DMS 273 treated with DMSO at 0.1 percent for 48 hours (cell line): ENCODE measurements at regions not wholly inside any gene's neighbourhood (a gene's known extent, or its start where the extent isn't known, plus 50 kb on each side); places are given as distances from the start of the nearest gene placed in this dataset.

Source experiments
- DNase-seq: peaks from one replicate; lab custom pipeline; 2025; lab: John Stamatoyannopoulos, UW

DNA sequence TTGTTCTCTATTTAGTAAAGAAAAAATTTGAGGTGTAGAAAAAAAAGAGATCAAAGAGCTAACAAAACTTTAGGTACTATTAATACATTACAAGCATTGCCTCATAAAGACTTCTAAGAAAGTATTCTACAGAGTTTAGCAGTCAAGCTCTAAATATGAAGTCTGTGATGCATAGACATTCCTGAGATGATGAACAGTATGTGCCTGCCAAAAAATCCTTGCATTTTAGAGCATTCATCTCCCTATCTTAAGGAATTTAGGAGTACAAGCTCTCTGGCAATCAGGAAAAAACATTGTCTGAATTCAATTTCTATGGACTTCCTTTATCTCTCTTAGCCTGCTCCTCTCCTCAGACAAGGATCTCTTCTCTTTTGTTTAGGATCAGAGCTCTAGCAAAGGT, 202.6 kb upstream of the LRFN5 start:
- no peak for DNase-seq

DNA sequence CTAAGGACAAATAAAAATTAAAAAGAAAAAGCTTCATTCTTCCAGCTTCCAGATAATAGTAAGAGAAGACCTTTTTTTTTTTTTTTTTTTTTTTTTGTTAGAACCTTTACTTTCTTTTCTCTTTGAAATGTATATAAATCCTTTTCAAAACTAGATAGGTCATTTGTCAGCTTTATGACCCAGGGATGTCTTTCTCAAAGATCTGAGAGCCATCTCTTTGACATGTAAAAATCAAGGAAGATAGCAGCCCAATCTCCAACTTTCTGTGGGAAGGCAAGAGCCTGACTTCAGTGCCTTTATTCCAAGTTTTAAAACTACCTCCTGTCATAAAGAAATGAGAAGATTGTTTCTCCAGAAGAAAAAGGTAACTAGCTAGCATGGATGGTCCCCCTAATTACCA, 203.3 kb upstream of the LRFN5 start:
- no peak for DNase-seq

GRCh38 chr14:41397926-41398325, 208.8 kb upstream of the LRFN5 start:
- DNase-seq: no peak

GRCh38 chr14:41393512-41393911, 213.2 kb upstream of the LRFN5 start:
- no peak for DNase-seq

GRCh38 chr14:41392226-41392625, 214.4 kb upstream of the LRFN5 start:
- no peak for DNase-seq

GRCh38 chr14:41389355-41389754, 217.3 kb upstream of the LRFN5 start:
- no peak for DNase-seq

DNA sequence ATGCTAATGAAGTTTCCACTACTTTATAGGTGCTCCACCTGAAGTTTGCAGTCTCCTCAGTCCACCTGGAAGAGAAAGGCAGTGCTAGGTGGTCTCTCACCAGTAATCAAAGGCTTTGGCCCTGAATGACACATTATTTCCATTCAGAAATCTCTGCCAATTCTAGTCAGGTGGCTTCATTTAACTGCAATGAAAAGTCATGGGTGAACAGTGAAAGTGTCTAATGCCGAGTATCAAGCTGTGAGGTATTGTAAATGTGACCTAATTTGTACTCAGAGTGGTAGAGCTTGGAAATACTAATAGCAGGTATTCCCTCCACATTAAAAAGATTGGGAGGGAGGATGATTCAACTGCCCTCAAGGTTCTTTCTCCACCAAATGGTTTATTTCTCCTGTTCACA, 220.9 kb upstream of the LRFN5 start:
- DNase-seq: no peak

DNA sequence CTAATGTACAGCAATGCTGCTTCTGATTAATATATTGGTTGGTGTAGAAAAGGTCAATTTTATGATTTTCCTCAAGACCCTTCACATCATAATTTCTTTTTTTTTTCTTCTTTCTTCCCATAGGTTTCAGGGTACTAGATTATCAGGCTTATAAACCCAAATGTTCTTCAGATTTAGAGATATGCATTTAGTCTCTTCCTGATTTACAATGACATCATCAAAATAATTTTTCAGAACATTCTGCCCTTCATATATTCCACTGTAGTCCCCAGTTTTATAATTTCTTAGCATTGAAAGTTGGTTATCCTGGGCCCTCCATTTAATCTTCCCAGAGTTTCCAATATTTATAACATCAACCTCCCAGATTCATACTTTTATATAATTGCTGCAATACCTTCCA, 226.7 kb upstream of the LRFN5 start:
- DNase-seq: no peak

DNA sequence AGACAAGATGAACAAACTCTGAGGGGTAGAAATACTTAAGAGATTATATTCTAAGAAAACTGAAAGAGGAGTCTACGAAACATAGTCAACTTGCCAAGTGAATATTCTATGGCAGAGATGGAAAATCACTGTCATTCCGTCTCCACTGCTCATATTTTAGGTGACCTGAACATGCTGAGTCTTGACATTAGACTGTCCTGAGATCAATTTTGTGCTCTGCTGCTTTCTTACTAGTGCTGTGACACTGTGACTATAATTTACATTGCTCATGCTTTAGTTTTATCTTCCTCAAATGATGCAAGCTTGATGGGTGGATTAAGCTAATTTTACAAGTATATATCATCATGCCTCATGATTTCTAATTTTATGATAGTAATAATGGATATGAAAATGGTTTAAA, 228.2 kb upstream of the LRFN5 start:
- DNase-seq: no peak

GRCh38 chr14:41377932-41378331, 228.7 kb upstream of the LRFN5 start:
- DNase-seq: no peak

DNA sequence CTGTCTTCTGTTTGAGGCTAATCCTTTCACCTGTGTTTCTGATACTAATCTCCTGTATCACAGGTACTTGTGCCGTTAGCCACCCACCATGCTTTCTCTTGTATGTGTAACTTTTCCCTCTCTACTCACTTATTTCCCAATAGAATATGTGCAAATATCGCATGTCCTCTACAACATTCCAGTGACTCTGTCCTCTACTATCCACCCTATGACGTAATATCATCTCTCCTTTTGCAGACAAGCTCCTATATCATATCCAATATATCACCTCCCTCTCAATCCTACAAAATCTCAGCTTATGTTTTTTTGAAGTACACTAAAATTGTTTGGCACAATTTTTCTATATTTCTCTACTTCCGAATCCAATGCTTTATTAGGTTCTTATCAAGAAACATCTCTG, 232.6 kb upstream of the LRFN5 start:
- DNase-seq: no peak

GRCh38 chr14:41362139-41362538, 244.5 kb upstream of the LRFN5 start:
- no peak for DNase-seq

DNA sequence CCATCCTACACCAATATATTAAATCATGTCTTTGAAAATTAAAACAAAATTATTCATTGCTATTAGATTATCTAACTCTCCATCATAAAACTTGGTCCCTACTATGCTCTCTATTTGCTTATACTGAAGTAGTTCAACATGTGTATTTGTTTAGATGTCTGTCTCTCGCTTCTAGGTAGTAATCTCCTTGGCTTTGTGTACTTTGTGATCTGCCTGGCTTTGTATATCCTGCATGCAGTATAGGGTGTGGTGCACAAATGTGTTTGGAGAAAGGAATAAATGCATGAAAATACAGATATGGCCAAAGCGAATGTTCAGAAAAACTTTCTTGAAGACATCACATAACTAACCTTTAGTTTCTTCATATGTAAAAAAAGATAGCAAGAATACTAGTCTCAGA, 246.6 kb upstream of the LRFN5 start:
- DNase-seq: no peak

DNA sequence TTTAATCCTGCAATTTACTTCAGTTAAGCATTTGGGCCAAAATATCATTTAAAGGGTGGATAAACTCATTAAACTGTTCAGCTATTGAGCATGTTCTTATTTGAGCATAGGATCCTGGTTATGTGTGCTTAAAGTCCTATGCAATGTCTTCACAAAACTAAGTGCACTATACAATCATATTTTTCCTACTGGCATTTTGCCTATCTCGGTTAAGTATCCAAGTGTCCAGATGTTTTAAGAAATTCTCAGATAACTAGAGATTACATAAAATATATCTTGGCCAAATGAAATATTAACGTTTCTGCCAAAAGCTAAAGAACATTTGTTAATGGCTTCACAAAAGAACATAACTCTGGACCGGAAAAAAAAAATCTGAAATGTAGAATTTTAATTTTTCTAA, 250.8 kb upstream of the LRFN5 start:
- no peak for DNase-seq

- no peak for DNase-seq
Measured at GRCh38 chr14:41350476-41350875, 256.2 kb upstream of the LRFN5 start.

DNA sequence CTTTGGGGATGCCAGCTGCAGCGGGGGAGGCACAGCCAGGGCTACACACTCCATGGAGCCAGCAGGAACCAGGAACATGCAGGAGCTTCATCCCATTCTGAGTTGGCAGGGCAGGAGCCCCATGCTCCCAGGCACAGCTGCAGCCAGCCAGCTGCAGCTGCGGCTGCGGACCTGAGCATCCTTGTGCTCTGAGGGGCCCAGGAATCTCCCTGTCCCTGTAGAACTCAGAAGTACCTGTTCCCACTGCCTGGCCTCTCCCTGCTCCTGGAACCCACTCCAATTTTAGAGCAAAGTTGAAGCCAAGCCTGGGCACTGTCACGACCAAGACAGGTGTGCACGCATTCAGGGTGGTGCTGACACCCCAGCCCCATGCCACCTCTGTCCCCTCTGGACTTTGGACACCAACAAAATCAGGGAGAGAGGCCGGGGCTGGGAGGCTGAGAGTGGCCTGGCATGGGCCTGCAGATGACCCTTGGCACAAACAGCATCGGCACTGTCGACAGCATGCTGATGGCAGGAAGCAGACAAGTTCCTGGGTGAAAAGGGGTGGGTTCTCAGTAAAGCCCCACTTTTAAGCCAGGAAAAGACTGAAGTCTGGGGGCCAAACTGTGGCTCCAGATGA, 257.3 kb upstream of the LRFN5 start:
- no peak for DNase-seq

GRCh38 chr14:41343857-41344256, 262.8 kb upstream of the LRFN5 start:
- DNase-seq: no peak

GRCh38 chr14:41313196-41313595, 293.5 kb upstream of the LRFN5 start:
- DNase-seq: no peak

DNA sequence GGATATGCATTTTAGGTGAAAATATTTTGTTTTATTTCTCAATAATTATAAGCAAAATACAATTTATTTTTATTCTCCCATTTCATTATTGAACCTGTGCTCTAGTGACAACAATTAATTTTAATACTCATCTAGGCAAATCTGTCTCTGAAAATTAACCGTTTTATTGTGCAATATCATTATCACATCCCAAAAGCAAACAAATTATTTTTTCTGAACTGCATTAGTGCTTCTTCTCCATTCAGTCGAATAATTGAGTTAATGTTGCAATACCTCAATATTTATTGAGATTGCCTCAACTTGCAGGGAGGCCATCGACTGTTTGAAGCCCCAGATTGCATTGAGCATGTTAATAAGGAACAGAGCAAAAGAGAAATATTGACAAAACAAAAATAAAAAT, 303.2 kb upstream of the LRFN5 start:
- DNase-seq: no peak

DNA sequence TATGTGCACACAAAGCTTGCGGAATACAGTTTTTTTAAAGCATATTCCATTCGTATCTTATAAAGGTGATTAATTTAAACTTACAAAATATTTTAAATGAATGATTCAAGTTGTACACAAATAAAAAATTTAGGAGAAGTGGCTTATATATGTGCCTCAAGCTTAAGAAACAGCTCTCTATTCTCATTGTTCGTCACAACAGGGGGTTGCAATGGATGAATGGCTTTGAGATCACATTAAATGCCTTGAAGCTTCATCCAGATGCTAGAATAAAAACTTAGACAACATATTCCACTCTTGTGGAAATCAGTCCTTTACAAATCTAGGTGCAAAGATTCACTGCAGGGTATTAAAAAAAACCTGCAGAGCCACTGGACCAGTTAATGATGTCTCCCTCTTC, 303.9 kb upstream of the LRFN5 start:
- DNase-seq: no peak

DNA sequence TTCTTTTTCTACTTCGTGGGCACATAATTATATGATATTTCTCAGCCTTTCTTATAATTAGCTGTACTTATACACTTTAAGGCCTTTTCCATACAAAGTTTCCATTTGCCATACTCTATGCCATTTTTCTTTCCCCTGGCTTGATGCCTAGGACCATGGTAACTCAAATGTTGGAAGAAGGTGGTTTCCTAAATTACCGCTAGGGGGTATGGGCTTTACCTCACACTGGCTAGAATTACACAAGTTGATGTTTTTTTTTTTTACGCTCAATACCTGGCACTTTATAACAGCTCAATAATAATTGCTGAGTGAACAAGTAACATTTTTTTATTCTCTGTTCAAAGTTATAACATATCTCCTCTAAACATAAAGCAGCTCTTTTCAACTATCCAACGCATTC, 306.8 kb upstream of the LRFN5 start:
- DNase-seq: no peak

DNA sequence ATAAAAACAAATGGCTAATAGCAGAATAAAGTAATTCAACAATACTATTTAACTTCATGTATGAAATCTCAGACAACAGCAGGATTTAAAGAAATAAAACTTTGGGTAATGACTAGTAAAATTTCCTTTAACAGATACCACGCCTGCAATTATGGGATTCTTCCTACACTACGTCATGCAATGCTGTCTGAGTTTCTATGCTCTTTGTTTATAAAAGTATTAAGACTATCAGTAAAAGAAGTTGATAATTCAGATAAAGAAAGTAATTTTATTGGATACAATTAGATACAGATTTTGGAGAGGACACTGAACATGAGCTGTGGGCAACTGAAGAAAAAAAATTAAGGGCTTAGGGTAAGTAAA, 308.4 kb upstream of the LRFN5 start:
- DNase-seq: no peak

DNA sequence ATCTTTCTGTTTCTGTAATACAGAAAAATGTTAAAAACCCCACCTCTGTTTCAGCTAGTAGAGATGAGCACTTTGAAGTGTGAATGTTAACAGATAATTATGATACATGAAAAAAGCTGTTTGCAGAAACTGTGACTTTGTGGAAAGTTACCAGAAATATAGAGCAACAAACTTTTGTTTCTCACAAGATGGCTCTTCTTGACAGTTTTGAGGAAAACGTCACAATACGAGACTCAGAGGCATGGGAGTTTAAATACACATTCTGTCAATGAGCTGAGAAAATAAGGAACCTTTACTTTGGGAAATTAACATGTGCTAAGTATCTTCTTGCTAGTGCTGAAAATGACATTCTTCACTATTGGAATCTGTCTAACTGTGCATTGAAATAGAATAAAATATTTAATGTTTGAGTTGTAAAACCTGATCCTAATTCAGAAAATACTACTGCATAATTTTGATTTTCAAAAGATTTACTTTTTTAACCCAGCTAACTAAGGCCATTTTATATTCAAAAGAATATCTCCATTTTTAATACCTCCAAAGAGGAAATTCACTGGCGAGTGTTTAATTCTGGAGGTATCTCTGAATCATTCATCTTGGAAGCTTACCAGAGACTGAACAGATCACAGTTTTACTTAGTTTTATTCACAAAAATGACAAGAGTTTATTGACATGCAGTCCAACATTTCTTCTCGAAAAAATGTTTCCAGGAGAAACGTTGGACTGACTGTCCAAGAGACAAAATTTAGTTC, 308.9 kb upstream of the LRFN5 start:
- DNase-seq: no peak

DNA sequence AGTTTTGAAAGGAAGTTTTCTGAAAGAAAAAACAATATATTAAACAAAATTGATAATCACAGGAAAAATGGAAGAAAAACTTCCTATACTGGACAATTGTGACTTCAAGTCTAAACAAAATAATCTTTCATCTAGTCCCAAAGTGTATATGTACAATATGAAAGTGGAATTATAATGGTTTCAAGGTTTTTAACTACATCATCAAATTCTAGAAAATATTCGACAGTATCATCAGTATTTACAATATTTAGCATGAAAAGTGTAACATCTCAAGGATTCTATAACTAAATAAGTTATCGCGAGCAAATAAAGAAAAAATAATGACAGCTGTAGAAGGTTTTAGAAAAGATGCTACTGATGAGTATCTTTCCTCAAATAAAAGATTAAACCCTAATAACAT, 310.9 kb upstream of the LRFN5 start:
- no peak for DNase-seq
